Endothelial cell (in vitro differentiated cells): ENCODE measurements at regions not wholly inside any gene's neighbourhood (a gene's known extent, or its start where the extent isn't known, plus 50 kb on each side); places are given as distances from the start of the nearest gene placed in this dataset.

Experiments used
- DNase-seq: peaks from one replicate; pipeline ENCODE4 v3.0.0; 2021; ENCODE audit warnings: low spot score
- H3K27ac Mint-ChIP-seq: one replicate; pipeline ENCODE4 v1.8.0; 2021; ENCODE audit warnings: mixed read lengths, inconsistent platforms; ENCODE audit not compliant: unreplicated experiment
- H3K27me3 Mint-ChIP-seq: one replicate; pipeline ENCODE4 v1.8.0; 2021; ENCODE audit warnings: mild to moderate bottlenecking, moderate library complexity, mixed read lengths, inconsistent platforms; ENCODE audit not compliant: unreplicated experiment
- H3K36me3 Mint-ChIP-seq: one replicate; pipeline ENCODE4 v1.8.0; 2021; ENCODE audit warnings: mild to moderate bottlenecking, low read depth, mixed read lengths, inconsistent platforms; ENCODE audit not compliant: unreplicated experiment
- H3K4me1 Mint-ChIP-seq: one replicate; pipeline ENCODE4 v1.8.0; 2021; ENCODE audit warnings: mild to moderate bottlenecking, mixed read lengths, inconsistent platforms; ENCODE audit not compliant: unreplicated experiment
- H3K4me3 Mint-ChIP-seq: one replicate; pipeline ENCODE4 v1.8.0; 2021; ENCODE audit warnings: mild to moderate bottlenecking, mixed read lengths, inconsistent platforms; ENCODE audit not compliant: unreplicated experiment
- H3K9me3 Mint-ChIP-seq: one replicate; pipeline ENCODE4 v1.8.0; 2021; ENCODE audit warnings: mixed read lengths, inconsistent platforms; ENCODE audit not compliant: unreplicated experiment
- TF ChIP-seq, protein P1 (sequence below): fragments of 200-600 bp; sonication (generic); IDR thresholded peaks from one replicate; pipeline ENCODE4 v1.5.0; 2021; ENCODE audit warnings: antibody characterized with exemption; ENCODE audit not compliant: unreplicated experiment

GRCh38 chr3:148008591-148008990 lies 599.4 kb downstream of the ZIC1 start:
- Mint-ChIP-seq H3K27me3 (no peaks in the 10 kb centered on the region), H3K36me3 (no peaks in the 10 kb centered on the region), H3K27ac (no peak overlapping the region), H3K9me3 (no peaks in the 10 kb centered on the region), H3K4me1 (no peaks in the 10 kb centered on the region), H3K4me3 (no peak overlapping the region)
- no peak for DNase-seq
- TF ChIP-seq, protein P1, sequence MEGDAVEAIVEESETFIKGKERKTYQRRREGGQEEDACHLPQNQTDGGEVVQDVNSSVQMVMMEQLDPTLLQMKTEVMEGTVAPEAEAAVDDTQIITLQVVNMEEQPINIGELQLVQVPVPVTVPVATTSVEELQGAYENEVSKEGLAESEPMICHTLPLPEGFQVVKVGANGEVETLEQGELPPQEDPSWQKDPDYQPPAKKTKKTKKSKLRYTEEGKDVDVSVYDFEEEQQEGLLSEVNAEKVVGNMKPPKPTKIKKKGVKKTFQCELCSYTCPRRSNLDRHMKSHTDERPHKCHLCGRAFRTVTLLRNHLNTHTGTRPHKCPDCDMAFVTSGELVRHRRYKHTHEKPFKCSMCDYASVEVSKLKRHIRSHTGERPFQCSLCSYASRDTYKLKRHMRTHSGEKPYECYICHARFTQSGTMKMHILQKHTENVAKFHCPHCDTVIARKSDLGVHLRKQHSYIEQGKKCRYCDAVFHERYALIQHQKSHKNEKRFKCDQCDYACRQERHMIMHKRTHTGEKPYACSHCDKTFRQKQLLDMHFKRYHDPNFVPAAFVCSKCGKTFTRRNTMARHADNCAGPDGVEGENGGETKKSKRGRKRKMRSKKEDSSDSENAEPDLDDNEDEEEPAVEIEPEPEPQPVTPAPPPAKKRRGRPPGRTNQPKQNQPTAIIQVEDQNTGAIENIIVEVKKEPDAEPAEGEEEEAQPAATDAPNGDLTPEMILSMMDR = no peak

DNA sequence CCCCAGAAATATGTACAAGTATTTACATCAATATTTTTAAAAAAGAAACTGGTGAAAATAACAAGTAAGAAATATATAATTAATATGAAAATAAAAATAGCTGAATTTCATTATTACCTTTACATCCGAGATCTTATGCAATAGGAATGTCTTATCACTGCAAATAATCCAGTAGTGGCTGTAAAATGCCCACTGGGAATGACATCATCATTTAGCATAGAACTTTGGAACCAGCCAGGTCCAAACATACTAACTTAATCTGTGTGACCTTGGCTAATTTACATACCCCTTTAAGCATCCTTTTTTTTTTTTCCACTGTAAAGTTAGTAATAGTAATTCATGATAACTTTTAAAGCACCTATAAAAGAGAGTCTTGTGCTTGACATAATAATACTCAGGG lies 611.7 kb downstream of the ZIC1 start:
- H3K9me3 Mint-ChIP-seq = no peaks in the 10 kb centered on the region
- H3K4me1 Mint-ChIP-seq = no peaks in the 10 kb centered on the region
- H3K4me3 Mint-ChIP-seq = no peak overlapping the region

DNA sequence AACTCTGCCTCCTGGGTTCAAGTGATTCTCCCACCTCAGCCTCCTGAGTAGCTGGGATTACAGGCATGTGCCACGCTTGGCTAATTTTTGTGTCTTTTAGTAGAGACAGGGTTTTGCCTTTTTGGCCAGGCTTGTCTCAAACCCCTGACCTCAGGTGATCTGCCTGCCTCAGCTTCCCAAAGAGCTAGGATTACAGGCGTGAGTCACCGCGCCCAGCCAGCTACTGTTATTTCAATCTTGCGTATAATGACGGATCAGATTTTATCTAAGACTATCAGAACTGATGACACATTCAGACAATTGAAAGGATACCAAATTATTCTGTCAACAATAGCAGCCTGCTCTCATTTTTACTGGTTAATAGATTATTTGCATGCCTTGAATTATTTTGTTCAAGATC lies 612.2 kb downstream of the ZIC1 start:
- H3K4me1 Mint-ChIP-seq = no peaks in the 10 kb centered on the region
- no peaks in the 10 kb centered on the region for H3K27me3 Mint-ChIP-seq
- H3K27ac Mint-ChIP-seq = no peak overlapping the region
- no peaks in the 10 kb centered on the region for H3K9me3 Mint-ChIP-seq
- no peak overlapping the region for H3K4me3 Mint-ChIP-seq
- DNase-seq = no peak
- no peaks in the 10 kb centered on the region for H3K36me3 Mint-ChIP-seq
- TF ChIP-seq, protein P1 = no peak

More for the DNA sequence above, 611.7 kb downstream of the ZIC1 start:
- TF ChIP-seq, protein P1 = no peak
- H3K27ac Mint-ChIP-seq = no peak overlapping the region
- no peaks in the 10 kb centered on the region for H3K27me3 Mint-ChIP-seq
- no peaks in the 10 kb centered on the region for H3K36me3 Mint-ChIP-seq
- no peak for DNase-seq

DNA sequence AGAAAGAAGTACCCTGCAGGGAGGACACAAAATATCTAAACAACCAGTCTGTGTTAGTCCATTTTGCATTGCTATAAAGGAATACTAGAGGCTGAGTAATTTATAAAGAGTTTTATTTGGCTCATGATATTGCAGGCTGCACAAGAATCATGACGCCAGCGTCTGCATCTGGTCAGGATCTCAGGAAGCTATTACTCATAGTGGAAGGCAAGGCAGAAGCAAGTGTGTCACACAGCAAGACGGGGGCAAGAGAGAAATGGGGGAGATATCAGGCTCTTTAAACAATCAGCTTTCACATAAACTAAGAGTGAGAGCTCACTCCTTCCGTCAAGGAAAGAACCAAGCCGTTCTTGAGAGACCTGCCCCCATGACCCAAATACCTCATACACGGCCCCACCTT lies 614.8 kb downstream of the ZIC1 start:
- H3K36me3 Mint-ChIP-seq = no peaks in the 10 kb centered on the region
- H3K27me3 Mint-ChIP-seq = no peaks in the 10 kb centered on the region
- no peaks in the 10 kb centered on the region for H3K4me1 Mint-ChIP-seq
- no peak for DNase-seq
- no peak overlapping the region for H3K27ac Mint-ChIP-seq
- TF ChIP-seq, protein P1 = no peak
- no peaks in the 10 kb centered on the region for H3K9me3 Mint-ChIP-seq
- no peak overlapping the region for H3K4me3 Mint-ChIP-seq

DNA sequence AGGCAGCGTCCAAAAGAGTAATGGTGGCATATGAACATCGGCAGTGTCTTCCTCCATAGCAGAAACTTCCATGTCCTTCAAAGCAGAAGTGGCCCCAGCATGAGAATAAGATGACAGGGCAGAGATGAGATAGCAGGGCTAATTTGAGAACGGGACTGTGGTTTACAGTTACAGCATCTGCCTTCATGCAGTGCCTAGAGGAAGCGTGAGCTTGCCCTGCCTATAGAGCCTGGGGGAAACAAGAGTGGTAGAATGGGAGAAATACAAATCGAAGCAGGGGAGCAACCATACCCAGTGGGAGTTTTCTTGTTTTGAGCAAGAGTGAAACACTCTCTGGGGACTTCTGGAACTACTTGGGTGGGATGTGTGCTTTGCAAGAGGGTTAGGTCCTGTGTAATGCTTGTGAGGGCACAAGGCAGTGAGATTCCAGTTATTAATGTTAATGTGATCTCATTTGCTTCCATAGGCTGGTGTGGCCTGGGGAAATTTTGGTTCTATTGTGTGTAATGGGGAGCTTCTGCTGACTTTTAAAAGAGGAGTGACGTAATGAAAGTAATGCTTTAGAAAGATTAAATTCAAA lies 616.9 kb downstream of the ZIC1 start:
- no peaks in the 10 kb centered on the region for H3K4me1 Mint-ChIP-seq
- no peak for DNase-seq
- TF ChIP-seq, protein P1 = no peak
- no peaks in the 10 kb centered on the region for H3K9me3 Mint-ChIP-seq
- H3K27ac Mint-ChIP-seq = no peak overlapping the region
- no peak overlapping the region for H3K4me3 Mint-ChIP-seq
- no peaks in the 10 kb centered on the region for H3K27me3 Mint-ChIP-seq
- H3K36me3 Mint-ChIP-seq = no peaks in the 10 kb centered on the region
